ENCODE measurements at regions not wholly inside any gene's neighbourhood (a gene's known extent, or its start where the extent isn't known, plus 50 kb on each side); places are given as distances from the start of the nearest gene placed in this dataset.

DNA sequence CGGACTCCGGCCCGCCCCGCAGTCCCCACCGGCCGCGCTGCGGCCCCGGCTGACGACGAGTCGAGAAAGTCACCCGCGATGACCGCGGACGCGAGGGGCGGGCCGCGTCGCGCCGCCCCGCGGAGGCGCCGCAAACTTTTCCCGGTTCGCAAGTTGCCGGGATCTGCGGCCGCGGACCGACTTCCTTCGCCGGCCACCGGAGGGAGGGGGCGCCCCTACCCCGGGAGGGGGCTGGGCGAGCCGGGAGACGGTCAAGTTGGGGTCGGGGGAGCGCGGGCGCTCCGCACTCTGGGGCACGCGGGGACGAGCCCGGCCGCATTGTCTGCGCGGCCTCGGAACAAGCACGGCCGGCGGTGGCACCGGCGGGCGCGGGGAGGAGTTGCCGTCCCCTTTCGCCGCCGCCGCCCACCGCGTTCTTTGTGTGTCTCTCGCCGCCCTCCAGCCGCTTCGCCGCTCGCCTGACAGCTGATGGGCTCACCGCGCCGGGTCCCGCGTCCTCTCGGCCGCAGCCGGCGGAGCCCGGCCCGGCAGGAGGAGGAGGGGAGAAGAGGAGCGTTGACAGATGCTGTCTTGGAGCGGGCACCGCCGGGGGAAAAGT lies 131.6 kb downstream of the OGFRL1 start:
- no peak for DNase-seq (ENCODE audit: low read depth)
- H3K4me3 ChIP-seq (ENCODE audit: low read depth, low read length), result peak overlapping the region; percentile 85
- TF ChIP-seq, protein P1, sequence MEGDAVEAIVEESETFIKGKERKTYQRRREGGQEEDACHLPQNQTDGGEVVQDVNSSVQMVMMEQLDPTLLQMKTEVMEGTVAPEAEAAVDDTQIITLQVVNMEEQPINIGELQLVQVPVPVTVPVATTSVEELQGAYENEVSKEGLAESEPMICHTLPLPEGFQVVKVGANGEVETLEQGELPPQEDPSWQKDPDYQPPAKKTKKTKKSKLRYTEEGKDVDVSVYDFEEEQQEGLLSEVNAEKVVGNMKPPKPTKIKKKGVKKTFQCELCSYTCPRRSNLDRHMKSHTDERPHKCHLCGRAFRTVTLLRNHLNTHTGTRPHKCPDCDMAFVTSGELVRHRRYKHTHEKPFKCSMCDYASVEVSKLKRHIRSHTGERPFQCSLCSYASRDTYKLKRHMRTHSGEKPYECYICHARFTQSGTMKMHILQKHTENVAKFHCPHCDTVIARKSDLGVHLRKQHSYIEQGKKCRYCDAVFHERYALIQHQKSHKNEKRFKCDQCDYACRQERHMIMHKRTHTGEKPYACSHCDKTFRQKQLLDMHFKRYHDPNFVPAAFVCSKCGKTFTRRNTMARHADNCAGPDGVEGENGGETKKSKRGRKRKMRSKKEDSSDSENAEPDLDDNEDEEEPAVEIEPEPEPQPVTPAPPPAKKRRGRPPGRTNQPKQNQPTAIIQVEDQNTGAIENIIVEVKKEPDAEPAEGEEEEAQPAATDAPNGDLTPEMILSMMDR (IDR thresholded peaks at IDR 0.05; ENCODE audit: control insufficient read depth, extremely low read depth, insufficient read depth), result peak; percentile 25

DNA sequence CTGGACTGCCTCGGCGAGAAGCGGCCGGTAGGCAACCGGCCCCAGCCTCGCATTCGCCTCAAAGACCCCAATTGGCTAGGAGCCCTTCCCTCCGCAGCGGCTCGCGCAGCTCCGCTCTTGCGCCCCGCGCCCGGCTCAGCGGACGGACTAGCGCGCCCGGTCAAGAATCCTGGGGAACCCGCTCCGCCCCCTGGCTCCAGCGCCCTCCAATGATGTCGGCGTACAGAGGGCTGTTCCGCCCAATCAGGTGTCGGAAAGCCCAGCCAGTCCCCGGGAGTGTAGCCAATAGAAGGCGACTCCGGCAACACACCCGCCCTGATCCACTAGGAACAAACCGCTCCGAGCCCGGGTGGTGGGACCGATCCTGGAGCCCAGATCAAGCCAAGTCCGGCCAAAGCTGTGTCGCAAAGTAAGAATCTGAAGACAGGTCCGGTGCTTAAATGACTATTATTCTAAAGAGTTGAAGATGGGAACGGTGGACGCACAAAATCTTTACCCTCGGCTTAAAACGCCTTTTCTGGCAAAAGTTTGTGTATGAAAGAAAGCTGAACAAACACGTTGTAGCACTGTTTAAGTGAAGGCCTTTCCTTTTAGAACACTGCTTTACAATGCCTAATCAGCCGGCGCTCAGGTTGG lies 132.2 kb downstream of the OGFRL1 start:
- TF ChIP-seq, protein P1 (IDR thresholded peaks at IDR 0.05; ENCODE audit: control insufficient read depth, extremely low read depth, insufficient read depth), result no peak
- DNase-seq (ENCODE audit: low read depth), result peak; percentile 84
- H3K4me3 ChIP-seq (ENCODE audit: low read depth, low read length), result peak overlapping the region; percentile 85

DNA sequence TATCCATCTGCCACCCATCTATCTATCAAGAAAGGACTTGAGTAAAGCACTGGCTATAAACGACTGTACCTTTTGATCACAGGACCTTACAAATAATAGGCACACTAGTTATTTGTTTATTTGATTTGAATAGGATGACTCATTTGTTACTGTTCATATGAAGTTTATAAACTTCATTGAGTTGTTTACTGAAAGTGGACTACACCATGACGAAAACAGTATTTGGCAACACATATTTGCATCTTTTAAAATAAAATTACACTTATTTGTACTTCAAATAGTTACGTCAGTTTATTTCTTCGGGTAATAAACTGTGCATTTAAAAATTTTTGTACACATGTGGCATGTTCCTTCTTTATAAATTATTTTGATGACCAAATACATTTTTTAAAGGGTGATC lies 133.0 kb downstream of the OGFRL1 start:
- no peak for DNase-seq (ENCODE audit: low read depth)
- TF ChIP-seq, protein P1 (IDR thresholded peaks at IDR 0.05; ENCODE audit: control insufficient read depth, extremely low read depth, insufficient read depth), result no peak
- H3K4me3 ChIP-seq (ENCODE audit: low read depth, low read length), result peak overlapping the region; percentile 85

DNA sequence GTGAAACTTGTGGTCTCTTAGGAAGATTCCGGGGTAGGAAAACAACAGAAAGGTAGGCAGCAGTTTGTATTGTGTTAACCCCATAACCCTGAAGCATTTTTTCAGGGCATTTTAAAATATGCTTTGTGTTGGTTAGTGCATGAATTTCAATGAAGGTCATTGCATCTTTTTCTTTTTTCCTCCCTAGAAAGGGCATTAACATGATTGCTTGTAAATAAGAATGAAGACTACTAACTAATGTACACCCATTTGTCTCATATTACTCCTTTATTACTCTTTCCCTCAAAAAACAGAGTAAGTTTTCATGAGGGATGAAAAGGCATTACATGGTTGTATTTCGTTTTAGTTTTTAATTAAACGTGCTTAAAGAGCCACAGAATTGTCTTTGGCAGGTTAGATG lies 141.4 kb downstream of the OGFRL1 start:
- DNase-seq (ENCODE audit: low read depth), result no peak
- no peak overlapping the region for H3K4me3 ChIP-seq (ENCODE audit: low read depth, low read length)
- TF ChIP-seq, protein P1 (IDR thresholded peaks at IDR 0.05; ENCODE audit: control insufficient read depth, extremely low read depth, insufficient read depth), result no peak

DNA sequence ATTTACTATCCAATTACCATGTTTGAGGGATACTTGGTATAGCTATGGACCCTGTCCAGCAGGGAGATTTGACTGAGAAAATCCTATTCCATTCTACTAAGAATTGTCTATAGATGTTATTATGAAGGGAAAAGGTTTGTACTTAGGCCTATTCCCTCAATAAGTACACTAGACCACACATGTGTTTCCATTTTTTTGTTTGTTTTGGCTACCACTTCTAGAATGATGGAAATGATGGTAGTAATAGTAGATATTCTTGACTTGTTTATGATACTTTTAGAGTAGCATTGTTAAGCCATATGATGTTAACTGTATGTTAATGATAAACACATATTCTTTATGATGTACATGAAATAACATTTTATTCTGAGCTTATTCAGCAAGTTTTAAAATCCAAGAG lies 144.8 kb downstream of the OGFRL1 start:
- TF ChIP-seq, protein P1 (IDR thresholded peaks at IDR 0.05; ENCODE audit: control insufficient read depth, extremely low read depth, insufficient read depth), result no peak
- no peak overlapping the region for H3K4me3 ChIP-seq (ENCODE audit: low read depth, low read length)
- DNase-seq (ENCODE audit: low read depth), result no peak

DNA sequence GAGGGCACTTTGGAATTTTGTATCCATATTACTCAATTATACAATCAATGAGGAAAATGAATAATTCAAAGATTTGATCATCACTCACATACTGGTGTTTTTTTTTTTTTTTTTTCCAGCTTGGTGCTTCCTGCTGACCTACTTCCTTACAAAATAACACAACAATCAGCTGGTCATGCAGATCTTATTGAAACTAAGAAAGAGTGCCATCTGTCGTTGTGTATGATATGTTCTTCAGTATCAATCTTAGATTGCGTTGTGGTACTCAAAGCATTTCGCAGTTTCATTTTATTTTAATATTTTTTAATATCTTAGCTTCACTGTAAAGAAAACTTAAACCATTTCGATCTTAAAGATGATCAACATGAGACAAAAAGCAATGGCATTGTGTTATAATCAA lies 155.6 kb downstream of the OGFRL1 start:
- DNase-seq (ENCODE audit: low read depth), result no peak
- no peak overlapping the region for H3K4me3 ChIP-seq (ENCODE audit: low read depth, low read length)
- TF ChIP-seq, protein P1 (IDR thresholded peaks at IDR 0.05; ENCODE audit: control insufficient read depth, extremely low read depth, insufficient read depth), result peak; percentile 49

DNA sequence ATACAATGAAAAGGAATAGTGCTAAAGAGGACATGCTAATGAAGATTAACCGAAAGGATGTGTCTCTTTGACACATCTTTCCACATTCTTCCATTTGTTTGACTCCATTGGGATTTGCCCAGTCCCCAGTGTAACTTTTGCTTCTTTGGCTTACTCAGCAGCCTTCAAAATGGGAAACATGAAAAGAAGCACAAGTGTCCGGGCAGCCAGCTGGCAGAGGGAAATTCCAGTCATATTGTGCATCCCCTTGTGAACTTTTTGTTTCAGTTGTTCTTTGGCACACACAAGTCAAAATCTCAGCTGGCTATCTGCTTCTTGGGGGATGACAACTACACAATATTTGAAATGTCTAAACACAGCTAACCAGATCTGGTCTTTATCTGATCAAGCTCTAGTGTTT lies 157.4 kb downstream of the OGFRL1 start:
- DNase-seq (ENCODE audit: low read depth), result no peak
- H3K4me3 ChIP-seq (ENCODE audit: low read depth, low read length), result no peak overlapping the region
- TF ChIP-seq, protein P1 (IDR thresholded peaks at IDR 0.05; ENCODE audit: control insufficient read depth, extremely low read depth, insufficient read depth), result no peak
